ENCODE measurements at regions not wholly inside any gene's neighbourhood (a gene's known extent, or its start where the extent isn't known, plus 50 kb on each side); places are given as distances from the start of the nearest gene placed in this dataset.

GRCh38 chr12:131610181-131610580, 100.7 kb upstream of the SFSWAP start:
- no peak for DNase-seq (ENCODE audit: low spot score)
- in situ Hi-C loops (cut with MboI; ENCODE audit: low sequenced_read_pairs, unreplicated experiment) = no loop called here
- TF ChIP-seq, protein P1, sequence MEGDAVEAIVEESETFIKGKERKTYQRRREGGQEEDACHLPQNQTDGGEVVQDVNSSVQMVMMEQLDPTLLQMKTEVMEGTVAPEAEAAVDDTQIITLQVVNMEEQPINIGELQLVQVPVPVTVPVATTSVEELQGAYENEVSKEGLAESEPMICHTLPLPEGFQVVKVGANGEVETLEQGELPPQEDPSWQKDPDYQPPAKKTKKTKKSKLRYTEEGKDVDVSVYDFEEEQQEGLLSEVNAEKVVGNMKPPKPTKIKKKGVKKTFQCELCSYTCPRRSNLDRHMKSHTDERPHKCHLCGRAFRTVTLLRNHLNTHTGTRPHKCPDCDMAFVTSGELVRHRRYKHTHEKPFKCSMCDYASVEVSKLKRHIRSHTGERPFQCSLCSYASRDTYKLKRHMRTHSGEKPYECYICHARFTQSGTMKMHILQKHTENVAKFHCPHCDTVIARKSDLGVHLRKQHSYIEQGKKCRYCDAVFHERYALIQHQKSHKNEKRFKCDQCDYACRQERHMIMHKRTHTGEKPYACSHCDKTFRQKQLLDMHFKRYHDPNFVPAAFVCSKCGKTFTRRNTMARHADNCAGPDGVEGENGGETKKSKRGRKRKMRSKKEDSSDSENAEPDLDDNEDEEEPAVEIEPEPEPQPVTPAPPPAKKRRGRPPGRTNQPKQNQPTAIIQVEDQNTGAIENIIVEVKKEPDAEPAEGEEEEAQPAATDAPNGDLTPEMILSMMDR (IDR thresholded peaks at IDR 0.05; ENCODE audit: borderline replicate concordance, control extremely low read depth, extremely low read depth, insufficient read depth, missing control alignments) = no peak

DNA sequence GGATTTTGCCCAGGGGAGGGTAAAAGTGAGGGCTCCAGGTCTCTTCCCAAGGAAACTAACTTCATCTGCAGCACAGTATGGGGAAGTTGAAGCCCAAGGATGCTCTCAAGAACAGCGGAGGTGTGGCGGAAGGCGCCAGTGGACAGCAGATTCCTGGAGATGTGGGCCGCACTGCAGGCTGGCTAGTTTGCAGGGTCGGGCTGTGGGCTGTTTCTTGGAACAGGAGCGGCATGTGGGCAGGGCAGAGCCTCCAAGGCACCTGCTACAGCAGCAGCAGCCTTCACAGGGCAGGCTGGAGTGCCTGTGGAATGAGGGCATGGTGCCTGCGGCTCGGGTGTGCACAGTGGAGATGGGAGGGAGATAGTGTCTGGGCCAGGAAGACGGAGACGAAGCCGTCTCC, 100.0 kb upstream of the SFSWAP start:
- DNase-seq (ENCODE audit: low spot score) = no peak
- in situ Hi-C loops (cut with MboI; ENCODE audit: low sequenced_read_pairs, unreplicated experiment) = no loop called here

DNA sequence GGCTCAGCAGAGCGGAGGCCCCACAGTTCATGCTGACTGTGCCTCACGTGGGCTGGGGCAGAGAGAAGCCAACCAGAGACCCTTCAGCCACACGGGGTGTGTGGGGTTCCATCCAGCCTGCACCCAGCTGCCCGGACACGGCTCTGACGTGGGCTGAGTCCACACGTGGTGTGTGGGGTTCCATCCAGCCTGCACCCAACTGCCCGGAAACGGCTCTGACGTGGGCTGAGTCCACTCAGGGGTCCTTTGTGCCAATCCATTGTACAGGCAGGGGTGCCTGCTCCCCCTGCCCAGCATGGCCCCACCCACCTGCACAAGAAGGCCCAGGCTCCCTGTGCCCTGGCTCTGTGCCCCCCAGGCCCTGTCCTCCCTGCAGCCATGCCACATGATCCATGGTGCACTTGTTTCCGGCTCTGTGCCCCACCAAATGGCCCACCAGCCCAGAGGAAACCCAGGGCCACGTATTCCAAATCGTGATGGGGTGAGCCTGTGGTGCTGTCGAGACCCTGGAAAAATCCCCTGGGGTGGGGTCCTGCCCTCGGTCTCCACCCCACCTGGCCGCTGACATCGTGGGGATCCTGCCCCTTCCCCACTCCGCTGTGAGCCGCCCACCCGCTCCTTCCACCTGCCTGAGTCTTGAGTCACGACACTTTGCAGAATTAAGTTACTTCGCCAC, 99.3 kb upstream of the SFSWAP start:
- no peak for DNase-seq (ENCODE audit: low spot score)
- TF ChIP-seq, protein P1 (IDR thresholded peaks at IDR 0.05; ENCODE audit: borderline replicate concordance, control extremely low read depth, extremely low read depth, insufficient read depth, missing control alignments) = no peak
- in situ Hi-C loops (cut with MboI; ENCODE audit: low sequenced_read_pairs, unreplicated experiment) = no loop called here

More for the DNA sequence above, 100.0 kb upstream of the SFSWAP start:
- TF ChIP-seq, protein P1 (IDR thresholded peaks at IDR 0.05; ENCODE audit: borderline replicate concordance, control extremely low read depth, extremely low read depth, insufficient read depth, missing control alignments) = no peak

- in situ Hi-C loops (cut with MboI; ENCODE audit: low sequenced_read_pairs, unreplicated experiment) = no loop called here
- TF ChIP-seq, protein P1 (IDR thresholded peaks at IDR 0.05; ENCODE audit: borderline replicate concordance, control extremely low read depth, extremely low read depth, insufficient read depth, missing control alignments) = no peak
Observed at GRCh38 chr12:131612092-131612755, 98.7 kb upstream of the SFSWAP start.

DNA sequence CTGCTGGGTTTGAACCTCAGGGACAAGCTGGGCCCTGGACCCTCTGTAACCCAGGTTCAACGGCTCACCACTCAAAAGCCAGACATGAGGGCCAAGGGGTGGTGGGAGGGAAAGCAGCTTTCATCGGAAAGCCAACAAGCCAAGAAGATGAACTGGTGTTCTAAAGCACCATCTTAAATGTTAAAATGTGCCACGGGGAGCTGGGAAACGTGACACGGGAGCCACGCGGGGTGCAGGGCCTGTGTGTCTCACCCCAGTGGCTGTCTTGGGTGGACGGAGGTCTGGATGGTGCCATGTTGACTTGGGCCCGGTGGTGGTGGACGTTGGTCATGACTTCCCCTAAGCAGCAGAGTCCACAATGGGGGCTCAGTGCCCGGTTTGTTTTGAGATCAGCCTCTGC, 97.7 kb upstream of the SFSWAP start:
- DNase-seq (ENCODE audit: low spot score) = no peak
- TF ChIP-seq, protein P1 (IDR thresholded peaks at IDR 0.05; ENCODE audit: borderline replicate concordance, control extremely low read depth, extremely low read depth, insufficient read depth, missing control alignments) = no peak
- in situ Hi-C loops (cut with MboI; ENCODE audit: low sequenced_read_pairs, unreplicated experiment) = no loop called here

More at GRCh38 chr12:131612092-131612755, 98.7 kb upstream of the SFSWAP start:
- no peak for DNase-seq (ENCODE audit: low spot score)

DNA sequence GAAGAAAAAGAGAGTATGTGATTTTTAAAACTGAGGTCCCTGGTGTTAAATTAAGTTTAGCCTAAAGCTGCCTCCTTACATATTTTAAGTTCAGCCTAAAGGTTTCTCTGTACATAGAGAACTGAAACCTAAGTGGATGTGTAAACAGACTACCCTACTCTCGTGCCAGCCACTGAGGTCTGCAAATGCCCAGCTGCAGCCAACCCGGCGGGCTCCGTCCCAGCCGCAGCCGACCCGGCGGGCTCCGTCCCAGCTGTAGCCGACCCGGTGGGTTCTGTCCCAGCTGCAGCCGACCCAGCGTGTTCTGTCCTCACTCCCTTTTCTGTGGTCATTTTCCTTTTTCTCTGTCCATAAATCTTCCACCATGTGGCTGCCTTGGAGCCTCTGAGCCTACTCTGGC, 97.2 kb upstream of the SFSWAP start:
- TF ChIP-seq, protein P1 (IDR thresholded peaks at IDR 0.05; ENCODE audit: borderline replicate concordance, control extremely low read depth, extremely low read depth, insufficient read depth, missing control alignments) = no peak
- DNase-seq (ENCODE audit: low spot score) = no peak
- in situ Hi-C loops (cut with MboI; ENCODE audit: low sequenced_read_pairs, unreplicated experiment) = no loop called here

Data from GM13976 (cell line).